Ascending aorta (tissue), 2 donors: ENCODE measurements at regions not wholly inside any gene's neighbourhood (a gene's known extent, or its start where the extent isn't known, plus 50 kb on each side); places are given as distances from the start of the nearest gene placed in this dataset.

ENCODE experiments used
- DNase-seq, 2 donors: peaks; one replicate each; pipeline ENCODE4 v3.0.0-alpha.2; 2019; ENCODE audit warnings: low spot score in 2 of 2
- H3K27ac ChIP-seq, 2 donors: fragments of 200-600 bp; sonication (generic); one replicate each; pipeline ENCODE4 v1.5.1; 2016 to 2017; ENCODE audit warnings: mild to moderate bottlenecking in 1 of 2
- H3K27me3 ChIP-seq: fragments of 200-600 bp; sonication (generic); one replicate; pipeline ENCODE4 v1.5.1; 2017
- H3K36me3 ChIP-seq, 2 donors: fragments of 200-600 bp; sonication (generic); one replicate each; pipeline ENCODE4 v1.5.1; 2016
- H3K4me1 ChIP-seq, 2 donors: fragments of 200-600 bp; sonication (generic); one replicate each; pipeline ENCODE4 v1.5.1; 2016 to 2017; ENCODE audit warnings: mild to moderate bottlenecking in 1 of 2
- H3K4me3 ChIP-seq, 2 donors: fragments of 200-600 bp; sonication (generic); one replicate each; pipeline ENCODE4 v1.5.1; 2016 to 2017; ENCODE audit warnings: mild to moderate bottlenecking in 1 of 2
- H3K9me3 ChIP-seq, 2 donors: fragments of 200-600 bp; sonication (generic); one replicate each; pipeline ENCODE4 v1.5.1; 2016
- CTCF ChIP-seq, 3 experiments: fragments of 200-600 bp in 2 of 3; fragments of 450-650 bp in 1 of 3; sonication (generic) in 2 of 3; IDR thresholded peaks; one replicate each; pipeline ENCODE4 v1.5.1; 2016 to 2019; ENCODE audit warnings: antibody characterized with exemption in 3 of 3, mild to moderate bottlenecking in 1 of 3, moderate library complexity in 1 of 3
- intact Hi-C: fragments of 100-400 bp; cut with DNase I; formaldehyde crosslinking; loops from one replicate; pipeline ENCODE4 v1.15.1; 2023

- Histone ChIP-seq H3K9me3 (no peaks in the 10 kb centered on the region), H3K4me1 (no peaks in the 10 kb centered on the region), H3K27ac (no peak overlapping the region), H3K36me3 (no peaks in the 10 kb centered on the region), H3K4me3 (no peak overlapping the region), H3K27me3 (no peaks in the 10 kb centered on the region)
- no peak for TF ChIP-seq CTCF (IDR thresholded peaks at IDR 0.05)
- DNase-seq, result no peak
- intact Hi-C loops, result no loop called here
Observed at GRCh38 chr5:36450229-36451014, 148.7 kb upstream of the RANBP3L start.

GRCh38 chr5:36452424-36453006 is 150.8 kb upstream of the RANBP3L start:
- H3K27me3 ChIP-seq, result no peaks in the 10 kb centered on the region
- no peaks in the 10 kb centered on the region for H3K4me1 ChIP-seq
- H3K4me3 ChIP-seq, result no peak overlapping the region
- H3K36me3 ChIP-seq, result no peaks in the 10 kb centered on the region
- no peaks in the 10 kb centered on the region for H3K9me3 ChIP-seq
- no peak for DNase-seq
- no peak overlapping the region for H3K27ac ChIP-seq
- intact Hi-C loops, result no loop called here
- TF ChIP-seq CTCF (IDR thresholded peaks at IDR 0.05), result no peak

- TF ChIP-seq CTCF (IDR thresholded peaks at IDR 0.05), result no peak
- intact Hi-C loops, result no loop called here
- Histone ChIP-seq H3K9me3 (no peaks in the 10 kb centered on the region), H3K27ac (no peak overlapping the region), H3K4me3 (no peak overlapping the region), H3K36me3 (no peaks in the 10 kb centered on the region), H3K4me1 (no peaks in the 10 kb centered on the region), H3K27me3 (no peaks in the 10 kb centered on the region)
- no peak for DNase-seq
Observed at GRCh38 chr5:36457511-36458270, 148.7 kb upstream of the SLC1A3 start.

GRCh38 chr5:36458746-36459145 is 147.7 kb upstream of the SLC1A3 start:
- no peaks in the 10 kb centered on the region for H3K9me3 ChIP-seq
- H3K4me3 ChIP-seq, result no peak overlapping the region
- intact Hi-C loops, result no loop called here
- DNase-seq, result no peak
- no peaks in the 10 kb centered on the region for H3K36me3 ChIP-seq
- no peak for TF ChIP-seq CTCF (IDR thresholded peaks at IDR 0.05)
- no peak overlapping the region for H3K27ac ChIP-seq
- H3K27me3 ChIP-seq, result no peaks in the 10 kb centered on the region
- H3K4me1 ChIP-seq, result no peaks in the 10 kb centered on the region

GRCh38 chr5:36459176-36460135 is 146.9 kb upstream of the SLC1A3 start:
- H3K27me3 ChIP-seq, result no peaks in the 10 kb centered on the region
- H3K27ac ChIP-seq, result no peak overlapping the region
- no peak overlapping the region for H3K4me3 ChIP-seq
- H3K36me3 ChIP-seq, result no peaks in the 10 kb centered on the region
- no peak for TF ChIP-seq CTCF (IDR thresholded peaks at IDR 0.05)
- intact Hi-C loops, result no loop called here
- no peak for DNase-seq
- no peaks in the 10 kb centered on the region for H3K9me3 ChIP-seq
- H3K4me1 ChIP-seq, result no peaks in the 10 kb centered on the region
